HG03565 (cell line): ENCODE measurements at regions not wholly inside any gene's neighbourhood (a gene's known extent, or its start where the extent isn't known, plus 50 kb on each side); places are given as distances from the start of the nearest gene placed in this dataset.
"Not testable (repeated sequence)": the region's sequence is repeated elsewhere in the genome, so short reads cannot be mapped to it uniquely, and the experiment has no call there.

Experiments used
- ATAC-seq: cut with Tn5 transposase; IDR thresholded peaks from one replicate; pipeline ENCODE4 v1.9.1; 2021; ENCODE audit warnings: mild to moderate bottlenecking, moderate library complexity; ENCODE audit not compliant: unreplicated experiment

DNA sequence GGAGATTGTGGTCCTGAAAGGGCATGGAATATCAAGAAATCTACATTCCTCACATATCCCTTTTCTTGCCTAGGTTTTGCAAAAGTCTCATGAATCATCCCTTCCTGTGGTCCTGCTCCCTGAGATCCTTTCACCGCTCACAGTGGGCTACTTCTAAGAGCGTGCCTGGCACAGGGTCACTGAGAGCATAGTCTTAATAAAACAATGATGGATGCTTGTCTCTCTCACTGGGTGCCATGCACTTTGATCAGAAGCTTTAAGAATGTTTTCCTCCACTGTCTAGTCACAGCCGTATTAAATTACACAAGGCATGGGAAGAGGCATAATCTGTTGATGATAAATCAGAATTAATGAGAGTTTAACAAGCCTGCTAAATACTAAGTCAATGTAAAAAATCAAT, 269.7 kb upstream of the ATP10A start:
- no peak for ATAC-seq

DNA sequence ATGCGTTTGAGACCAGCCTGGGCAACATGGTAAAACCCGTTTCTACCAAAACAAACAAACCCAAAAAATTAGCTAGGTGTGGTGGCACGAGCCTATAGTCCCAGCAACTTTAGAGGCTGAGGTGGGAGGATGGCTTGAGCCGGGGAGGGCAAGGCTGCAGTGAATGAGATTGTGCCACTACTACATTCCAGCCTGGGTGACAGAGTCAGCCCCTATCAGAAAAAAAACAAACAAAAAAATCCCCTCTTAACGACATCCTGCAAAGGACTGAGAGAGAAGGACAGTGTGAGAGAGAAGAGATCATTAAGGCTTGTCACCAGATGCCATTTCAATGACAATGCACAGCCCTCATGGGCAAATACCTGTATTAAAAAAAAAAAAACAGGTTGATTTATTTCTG, 266.7 kb upstream of the ATP10A start:
- no peak for ATAC-seq

DNA sequence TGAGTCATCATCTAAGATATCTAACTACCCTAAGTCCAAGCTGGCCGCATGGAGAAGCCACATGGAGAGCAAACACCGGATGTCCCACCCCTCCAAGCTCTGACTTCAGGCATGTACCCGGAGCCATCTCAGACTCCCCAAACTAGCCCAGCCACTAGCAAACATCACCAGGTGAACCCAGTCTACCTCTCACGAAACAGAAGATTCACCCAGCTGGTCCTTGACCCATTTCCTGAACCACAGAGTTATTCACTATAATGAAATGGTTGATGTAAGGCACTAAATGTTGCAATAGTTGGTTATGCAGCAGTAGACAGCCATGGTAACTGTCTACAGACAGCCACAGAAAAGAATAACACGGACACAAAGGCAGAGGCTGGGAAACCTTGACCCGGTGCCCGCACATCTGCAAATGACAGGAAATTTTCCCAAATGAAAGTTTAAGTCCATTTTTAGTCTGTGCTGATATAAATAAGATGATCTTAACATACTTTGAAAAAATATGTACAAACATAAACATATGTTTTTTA, 265.5 kb upstream of the ATP10A start:
- ATAC-seq, result no peak

DNA sequence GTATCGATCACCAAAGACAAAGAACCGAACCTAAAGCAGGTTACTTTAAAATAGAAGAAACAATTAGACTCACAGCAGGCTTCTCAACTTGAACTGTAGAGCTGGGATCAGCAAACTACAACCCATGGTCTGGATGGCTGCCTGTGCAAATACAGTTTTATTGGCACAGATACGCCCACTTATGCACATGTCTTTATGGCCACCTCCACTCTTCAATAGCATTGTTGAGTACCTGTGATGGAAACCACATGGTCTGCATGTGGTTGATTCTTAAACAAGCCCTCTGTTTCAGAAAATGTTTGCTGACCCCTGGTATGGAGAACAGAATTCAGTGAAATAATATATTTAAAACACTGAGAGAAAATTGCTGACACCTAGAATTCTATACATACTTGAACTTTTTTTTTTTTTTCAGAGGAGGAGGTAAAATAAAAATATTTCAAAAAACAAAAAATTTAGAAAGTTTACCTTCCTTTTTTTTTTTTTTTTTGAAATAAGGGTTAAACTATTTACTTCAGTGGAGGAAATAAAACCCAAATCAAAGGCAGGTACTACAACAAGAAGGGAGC, 263.8 kb upstream of the ATP10A start:
- no peak for ATAC-seq

- no peak for ATAC-seq
These were observed 262.9 kb upstream of the ATP10A start for GRCh38 chr15:26126070-26126469.

GRCh38 chr15:26125664-26126063, 262.5 kb upstream of the ATP10A start:
- no peak for ATAC-seq

GRCh38 chr15:26119322-26119721, 256.2 kb upstream of the ATP10A start:
- ATAC-seq, result no peak

GRCh38 chr15:26115229-26115943, 252.3 kb upstream of the ATP10A start:
- no peak for ATAC-seq

GRCh38 chr15:26114128-26114527, 251.0 kb upstream of the ATP10A start:
- not testable (repeated sequence) for ATAC-seq

- ATAC-seq, result no peak
These were observed 250.2 kb upstream of the ATP10A start for GRCh38 chr15:26113296-26113695.

- ATAC-seq, result no peak
These were observed 246.1 kb upstream of the ATP10A start for GRCh38 chr15:26109203-26109602.

DNA sequence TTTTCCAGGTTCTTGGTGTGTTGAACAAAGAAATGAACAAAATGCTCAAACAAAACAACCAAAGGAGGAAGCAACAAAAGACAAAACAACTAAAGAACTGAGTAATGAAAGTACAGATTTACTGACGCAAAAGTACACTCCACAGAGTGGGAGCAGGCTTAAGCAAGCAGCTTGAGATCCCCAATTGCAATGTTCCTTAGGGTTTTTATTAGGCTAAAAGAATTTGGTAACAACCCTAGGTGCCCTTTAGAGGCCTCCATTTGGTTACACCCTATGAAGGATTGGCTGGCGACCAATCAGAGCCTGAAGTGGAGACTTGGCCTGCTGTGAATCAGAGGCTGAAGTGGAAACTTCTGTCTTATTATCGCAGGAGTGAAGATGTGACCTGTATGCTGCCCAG, 243.4 kb upstream of the ATP10A start:
- ATAC-seq, result no peak

- no peak for ATAC-seq
These were observed 239.9 kb upstream of the ATP10A start for GRCh38 chr15:26103002-26103404.

GRCh38 chr15:26102365-26102764, 239.2 kb upstream of the ATP10A start:
- ATAC-seq, result no peak

GRCh38 chr15:26101443-26101842, 238.3 kb upstream of the ATP10A start:
- ATAC-seq, result no peak

DNA sequence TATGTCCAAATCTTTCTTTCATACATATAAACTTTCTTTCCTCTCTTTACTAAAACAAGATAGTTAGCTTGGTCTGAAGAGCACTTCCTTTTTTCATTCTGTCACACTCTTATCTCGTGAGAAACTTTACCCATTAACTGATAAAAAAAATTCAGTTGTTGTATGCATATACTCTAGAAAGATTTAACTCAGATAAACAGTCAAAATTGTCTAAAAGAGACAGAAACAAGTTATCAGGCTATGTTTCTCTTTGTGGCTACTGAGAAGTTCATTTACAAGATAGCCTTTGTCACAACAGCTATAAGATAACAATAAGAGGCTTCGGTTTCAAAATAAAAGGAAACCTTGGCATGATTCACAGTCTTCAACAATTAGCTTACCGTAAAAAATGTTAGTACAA, 235.7 kb upstream of the ATP10A start:
- ATAC-seq, result no peak

DNA sequence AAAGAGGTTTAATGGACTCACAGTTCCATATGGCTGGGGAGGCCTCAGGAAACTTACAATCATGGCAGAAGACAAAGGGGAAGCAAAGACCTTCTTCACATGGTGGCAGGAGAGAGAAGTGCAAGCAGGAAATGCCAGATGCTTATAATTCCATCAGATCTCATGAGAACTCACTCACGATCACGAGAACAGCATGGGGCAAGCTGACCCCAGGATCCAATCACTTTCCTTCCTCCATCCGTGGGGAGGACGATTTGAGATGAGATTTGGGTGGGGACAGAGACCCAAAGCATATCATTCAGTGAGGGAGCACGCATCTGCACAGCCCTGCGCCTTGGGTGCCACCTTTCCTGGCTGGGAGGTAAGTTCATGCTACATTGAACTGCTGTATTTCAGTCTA, 234.1 kb upstream of the ATP10A start:
- ATAC-seq, result no peak

DNA sequence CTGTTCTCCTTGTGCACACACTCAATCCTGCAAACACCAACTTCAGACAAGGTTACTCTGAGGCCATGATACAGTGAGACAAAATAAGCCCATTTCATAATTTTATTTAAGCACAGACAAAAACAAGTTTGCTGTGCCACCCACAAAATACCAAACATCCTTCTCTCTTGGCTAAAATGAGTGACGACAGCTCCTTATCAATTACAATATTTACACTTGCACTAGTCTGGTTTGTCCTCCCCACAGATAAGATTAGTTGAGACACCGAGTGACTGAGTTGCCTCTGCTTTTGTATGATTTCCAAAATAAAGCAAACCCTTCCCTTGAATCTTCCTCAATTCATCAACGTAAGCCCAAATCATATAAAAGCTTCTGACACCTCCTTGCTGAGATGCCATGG, 233.5 kb upstream of the ATP10A start:
- ATAC-seq, result no peak

- ATAC-seq, result no peak
These were observed 232.7 kb upstream of the ATP10A start for GRCh38 chr15:26095710-26096330.

DNA sequence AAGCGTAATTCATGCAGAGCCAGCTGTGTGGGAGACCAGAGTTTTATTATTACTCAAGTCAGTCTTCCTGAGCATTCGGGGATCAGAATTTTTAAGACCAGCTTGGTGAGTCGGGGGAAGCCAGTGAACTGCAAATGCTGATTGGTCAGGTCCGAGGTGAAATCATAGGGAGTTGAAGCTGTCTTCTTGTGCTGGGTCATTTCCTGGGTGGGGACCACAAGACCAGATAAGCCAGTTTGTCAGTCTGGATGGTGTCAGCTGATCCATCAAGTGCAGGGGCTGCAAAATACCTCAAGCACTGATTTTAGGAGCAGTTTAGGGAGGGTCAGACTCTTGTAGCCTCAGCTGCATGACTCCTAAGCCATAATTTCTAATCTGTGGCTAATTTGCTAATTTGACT, 228.1 kb upstream of the ATP10A start:
- no peak for ATAC-seq

DNA sequence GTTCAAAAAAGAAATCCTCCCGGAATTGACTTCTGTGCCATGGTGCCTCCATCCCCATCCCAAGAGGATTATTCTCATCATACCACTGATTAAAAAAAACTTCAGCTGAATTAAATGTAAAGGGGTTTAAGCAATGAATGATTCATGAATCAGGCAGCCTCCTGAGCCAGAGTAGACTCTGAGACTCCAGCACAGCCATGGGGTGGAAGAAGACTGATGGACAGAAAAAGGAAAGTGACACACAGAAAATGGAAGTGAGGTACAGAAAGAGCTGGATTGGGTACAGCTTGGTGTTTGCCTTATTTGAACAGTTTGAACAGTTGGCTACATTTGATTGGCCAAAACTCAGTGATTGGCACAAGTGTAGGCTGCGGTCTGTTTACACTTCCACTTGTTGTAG, 224.8 kb upstream of the ATP10A start:
- ATAC-seq, result no peak

DNA sequence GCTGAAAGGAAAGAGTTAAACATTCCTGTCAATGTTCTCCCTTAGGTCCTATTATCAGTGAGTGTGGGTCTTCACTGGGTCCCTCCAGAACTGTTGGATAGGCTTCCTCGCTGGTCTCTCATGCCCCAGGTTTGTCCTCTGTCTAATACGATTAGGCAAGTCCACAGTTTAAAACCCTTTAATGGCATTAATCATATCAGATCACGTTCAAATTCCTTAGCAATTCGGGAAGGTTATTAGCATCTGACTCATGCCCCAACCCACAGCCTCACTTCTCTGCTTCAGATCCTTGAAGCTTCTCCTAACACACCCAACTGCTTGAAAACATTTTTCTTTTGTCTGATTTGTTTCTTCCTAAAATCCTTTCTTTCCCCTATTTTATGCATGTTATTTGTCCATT, 224.3 kb upstream of the ATP10A start:
- ATAC-seq, result no peak
